MM.1S (cell line): ENCODE measurements at regions not wholly inside any gene's neighbourhood (a gene's known extent, or its start where the extent isn't known, plus 50 kb on each side); places are given as distances from the start of the nearest gene placed in this dataset.

Source experiments
- DNase-seq: peaks from one replicate; pipeline ENCODE4 v3.0.0-alpha.2; 2015
- H2AFZ ChIP-seq: fragments of 300-600 bp; sonication (generic); 2 replicates; pipeline ENCODE4 v1.6.0; 2016; ENCODE audit warnings: antibody characterized with exemption, low read length
- H3F3A ChIP-seq: fragments of 300-600 bp; sonication (generic); 2 replicates; pipeline ENCODE4 v1.6.1; 2016; ENCODE audit warnings: mild to moderate bottlenecking, antibody characterized with exemption, low read length, moderate library complexity, mixed read lengths; ENCODE audit not compliant: insufficient read depth
- H3K27ac ChIP-seq: fragments of 300-600 bp; sonication (generic); 2 replicates; pipeline ENCODE4 v1.5.1; 2016; ENCODE audit warnings: mild to moderate bottlenecking, low read length
- H3K27me3 ChIP-seq: fragments of 300-600 bp; sonication (generic); replicated peaks from 2 replicates; pipeline ENCODE4 v1.6.0; 2016; ENCODE audit warnings: low read length; ENCODE audit not compliant: insufficient read depth
- H3K36me3 ChIP-seq: fragments of 300-600 bp; sonication (generic); replicated peaks from 2 replicates; pipeline ENCODE4 v1.6.1; 2016; ENCODE audit warnings: mild to moderate bottlenecking, low read length, mixed read lengths; ENCODE audit not compliant: insufficient read depth
- H3K4me1 ChIP-seq: fragments of 300-600 bp; sonication (generic); 2 replicates; pipeline ENCODE4 v1.6.1; 2016; ENCODE audit warnings: low read length, mixed read lengths
- H3K4me2 ChIP-seq: fragments of 300-600 bp; sonication (generic); 2 replicates; pipeline ENCODE4 v1.6.0; 2016; ENCODE audit warnings: low read depth, low read length
- H3K4me3 ChIP-seq: fragments of 300-600 bp; sonication (generic); 2 replicates; pipeline ENCODE4 v1.5.1; 2016; ENCODE audit warnings: low read length, mixed read lengths
- H3K79me2 ChIP-seq: fragments of 300-600 bp; sonication (generic); 2 replicates; pipeline ENCODE4 v1.6.1; 2016; ENCODE audit warnings: mixed run types, low read length, mixed read lengths
- H3K9ac ChIP-seq: fragments of 300-600 bp; sonication (generic); 2 replicates; pipeline ENCODE4 v1.6.1; 2016; ENCODE audit warnings: low read length, mixed read lengths
- H3K9me2 ChIP-seq: fragments of 300-600 bp; sonication (generic); replicated peaks from 2 replicates; pipeline ENCODE4 v1.6.1; 2016; ENCODE audit warnings: mild to moderate bottlenecking, low read length, mixed read lengths; ENCODE audit not compliant: insufficient read depth
- H3K9me3 ChIP-seq: fragments of 300-600 bp; sonication (generic); replicated peaks from 2 replicates; pipeline ENCODE4 v1.6.1; 2016; ENCODE audit warnings: mild to moderate bottlenecking, low read length, mixed read lengths; ENCODE audit not compliant: insufficient read depth
- H4K20me1 ChIP-seq: fragments of 300-600 bp; sonication (generic); 2 replicates; pipeline ENCODE4 v1.6.1; 2016; ENCODE audit warnings: mild to moderate bottlenecking, low read length, moderate library complexity, mixed read lengths; ENCODE audit not compliant: insufficient read depth
- CTCF ChIP-seq: fragments of 300-600 bp; sonication (generic); IDR thresholded peaks from 2 replicates; pipeline ENCODE4 v1.5.1; 2016; ENCODE audit warnings: antibody characterized with exemption, low read length, mixed read lengths
- EZH2 ChIP-seq: fragments of 300-600 bp; sonication (generic); optimal IDR thresholded peaks from 2 replicates; pipeline ENCODE3; 2017; ENCODE audit warnings: low read depth, mild to moderate bottlenecking, antibody characterized with exemption, low read length, mixed read lengths
- EZH2phosphoT487 ChIP-seq: fragments of 300-600 bp; sonication (generic); IDR thresholded peaks from 2 replicates; pipeline ENCODE4 v1.6.1; 2018; ENCODE audit warnings: antibody characterized with exemption, low read length

- no peaks in the 10 kb centered on the region for H3K9me2 ChIP-seq
- TF ChIP-seq EZH2phosphoT487 (no peak), EZH2 (no peak), CTCF (no peak)
- H3F3A ChIP-seq = no peaks in the 10 kb centered on the region
- H3K27me3 ChIP-seq = no peaks in the 10 kb centered on the region
- no peak for DNase-seq
- H3K36me3 ChIP-seq = no peaks in the 10 kb centered on the region
- H3K4me1 ChIP-seq = no peaks in the 10 kb centered on the region
- H3K4me3 ChIP-seq = no peak overlapping the region
- no peaks in the 10 kb centered on the region for H3K9me3 ChIP-seq
- H3K27ac ChIP-seq = no peak overlapping the region
- H3K79me2 ChIP-seq = no peaks in the 10 kb centered on the region
- no peak overlapping the region for H3K4me2 ChIP-seq
- H3K9ac ChIP-seq = no peak overlapping the region
- H4K20me1 ChIP-seq = no peaks in the 10 kb centered on the region
- H2AFZ ChIP-seq = no peak overlapping the region
Observed at GRCh38 chr9:75695921-75696320, 194.6 kb upstream of the PCSK5 start.

GRCh38 chr9:75699017-75699416 is 191.5 kb upstream of the PCSK5 start:
- H3K9ac ChIP-seq = no peak overlapping the region
- no peak overlapping the region for H3K27ac ChIP-seq
- no peaks in the 10 kb centered on the region for H3F3A ChIP-seq
- H3K9me3 ChIP-seq = no peaks in the 10 kb centered on the region
- no peaks in the 10 kb centered on the region for H3K79me2 ChIP-seq
- no peaks in the 10 kb centered on the region for H3K4me1 ChIP-seq
- H3K4me3 ChIP-seq = no peak overlapping the region
- H3K27me3 ChIP-seq = no peaks in the 10 kb centered on the region
- no peaks in the 10 kb centered on the region for H3K36me3 ChIP-seq
- no peaks in the 10 kb centered on the region for H4K20me1 ChIP-seq
- H3K9me2 ChIP-seq = no peaks in the 10 kb centered on the region
- TF ChIP-seq EZH2phosphoT487 (no peak), CTCF (no peak), EZH2 (no peak)
- no peak overlapping the region for H3K4me2 ChIP-seq
- DNase-seq = no peak
- H2AFZ ChIP-seq = no peak overlapping the region

- TF ChIP-seq EZH2phosphoT487 (no peak), CTCF (no peak), EZH2 (no peak)
- Histone ChIP-seq H3K27me3 (no peaks in the 10 kb centered on the region), H4K20me1 (no peaks in the 10 kb centered on the region)
Observed at GRCh38 chr9:75699625-75700251, 190.7 kb upstream of the PCSK5 start.

More at GRCh38 chr9:75699625-75700251, 190.7 kb upstream of the PCSK5 start:
- no peaks in the 10 kb centered on the region for H3K9me2 ChIP-seq
- no peak overlapping the region for H3K4me2 ChIP-seq
- H3K36me3 ChIP-seq = no peaks in the 10 kb centered on the region
- H2AFZ ChIP-seq = no peak overlapping the region
- DNase-seq = no peak
- no peaks in the 10 kb centered on the region for H3K4me1 ChIP-seq
- H3K9me3 ChIP-seq = no peaks in the 10 kb centered on the region
- H3K4me3 ChIP-seq = no peak overlapping the region
- H3F3A ChIP-seq = no peaks in the 10 kb centered on the region
- no peak overlapping the region for H3K27ac ChIP-seq
- H3K9ac ChIP-seq = no peak overlapping the region
- no peaks in the 10 kb centered on the region for H3K79me2 ChIP-seq
